NCI-H82 treated with DMSO at 0.1 percent for 48 hours (cell line): ENCODE measurements at regions not wholly inside any gene's neighbourhood (a gene's known extent, or its start where the extent isn't known, plus 50 kb on each side); places are given as distances from the start of the nearest gene placed in this dataset.

Source experiments
- DNase-seq: peaks from one replicate; lab custom pipeline; 2025; ENCODE audit not compliant: unreplicated experiment; lab: John Stamatoyannopoulos, UW

DNA sequence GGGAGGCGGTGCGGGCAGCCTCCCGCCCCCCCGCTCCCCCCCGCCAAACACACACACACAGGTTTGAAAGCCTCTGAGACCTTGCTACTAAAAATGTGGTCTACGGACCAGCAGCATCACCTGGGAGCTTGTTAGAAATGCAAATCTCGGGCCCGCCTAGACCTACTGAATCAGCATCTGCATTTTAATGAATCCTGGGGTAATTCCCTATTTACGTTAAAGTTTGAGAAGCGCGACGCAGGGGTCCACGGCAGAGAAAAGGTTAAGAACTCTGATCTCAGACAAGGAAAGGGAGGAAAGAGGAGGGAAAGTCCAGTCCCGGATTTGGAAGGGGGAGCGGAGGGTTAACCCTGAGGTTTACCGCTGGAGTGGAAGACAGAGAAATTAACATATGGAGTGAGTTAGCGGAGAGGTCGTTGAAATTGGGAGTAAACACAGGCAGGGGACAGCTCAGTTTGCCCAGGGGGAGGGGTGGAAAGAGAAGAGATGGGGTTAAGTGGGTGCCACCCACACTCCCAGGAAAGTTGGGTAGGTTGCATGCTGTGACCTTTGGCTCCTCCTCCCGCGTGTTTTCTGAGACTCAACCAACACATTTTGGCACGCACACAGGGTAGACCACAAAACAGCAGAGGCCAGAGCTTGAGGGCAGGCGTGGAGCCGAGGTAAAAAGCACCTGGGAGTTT lies 483.6 kb downstream of the BCOR start:
- DNase-seq = no peak

DNA sequence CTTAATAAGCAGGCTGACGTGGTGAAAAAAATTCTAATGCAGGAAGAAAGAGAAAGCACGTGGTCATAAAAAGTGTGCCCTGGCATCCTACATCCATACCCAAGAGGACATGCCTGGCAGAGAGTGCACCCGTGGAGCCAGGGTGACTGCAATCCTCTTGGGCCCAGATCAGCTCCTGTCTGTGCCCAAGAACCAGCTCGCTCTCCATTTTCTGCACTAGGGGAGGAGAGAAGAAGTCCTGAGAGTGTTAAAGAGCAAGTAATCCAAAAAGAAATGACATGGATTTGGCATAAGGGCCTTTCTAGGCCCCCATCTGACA lies 483.1 kb downstream of the BCOR start:
- DNase-seq = no peak

DNA sequence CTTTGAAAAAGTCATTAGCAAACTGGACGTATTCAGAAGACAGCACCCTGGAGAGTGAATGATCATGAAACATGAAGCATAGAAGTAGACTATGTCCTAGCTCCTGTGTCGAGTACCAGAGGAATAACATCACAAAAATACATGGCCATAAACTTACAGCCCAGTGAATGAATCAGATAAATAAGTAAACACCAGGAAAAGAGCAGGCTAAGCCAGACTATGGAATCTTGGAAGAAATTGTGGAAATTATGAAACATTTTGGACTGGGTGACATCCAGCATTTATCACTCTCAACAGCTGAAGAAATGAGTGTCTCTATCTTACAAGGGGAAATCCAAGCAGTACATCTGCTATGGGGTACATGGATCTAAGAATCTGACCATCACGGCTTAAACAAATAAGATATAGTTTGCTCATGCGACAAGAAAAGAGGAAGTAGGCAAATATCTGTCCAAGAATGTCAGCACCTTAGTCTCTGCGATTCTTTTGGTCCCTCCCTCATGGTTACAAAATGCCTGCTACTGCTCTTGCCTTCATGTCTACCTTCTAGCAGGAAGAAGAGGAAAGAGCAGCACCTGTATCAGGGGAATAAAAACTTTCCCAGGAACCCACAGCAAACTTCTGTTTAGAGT lies 481.5 kb downstream of the BCOR start:
- DNase-seq = no peak

- no peak for DNase-seq
These were observed 481.0 kb downstream of the BCOR start for GRCh38 chrX:39616731-39617130.

GRCh38 chrX:39618178-39618577 lies 479.6 kb downstream of the BCOR start:
- DNase-seq = no peak

GRCh38 chrX:39619182-39620009 lies 478.4 kb downstream of the BCOR start:
- no peak for DNase-seq

- no peak for DNase-seq
These were observed 473.6 kb downstream of the BCOR start for GRCh38 chrX:39624166-39624565.

DNA sequence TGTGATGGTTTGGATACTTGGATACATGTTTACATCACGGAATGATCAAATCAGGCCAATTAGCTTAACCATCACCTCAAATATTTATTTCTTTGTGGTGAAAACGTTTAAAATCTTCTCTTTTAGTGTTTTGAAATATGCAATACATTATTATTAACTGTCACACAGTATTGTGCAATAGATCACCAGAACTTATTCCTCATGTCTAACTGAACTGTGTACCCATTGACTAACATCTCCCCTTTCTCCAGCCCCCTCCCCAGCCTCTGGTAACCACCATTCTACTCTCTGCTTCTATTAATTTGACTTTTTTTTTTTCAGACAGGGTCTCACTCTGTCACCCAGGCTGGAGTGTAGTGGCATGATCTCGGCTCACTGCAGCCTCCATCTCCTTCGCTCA lies 471.9 kb downstream of the BCOR start:
- no peak for DNase-seq

- DNase-seq = no peak
These were observed 471.0 kb downstream of the BCOR start for GRCh38 chrX:39626749-39627148.

GRCh38 chrX:39627257-39627656 lies 470.5 kb downstream of the BCOR start:
- DNase-seq = peak; percentile 39

- no peak for DNase-seq
These were observed 468.8 kb downstream of the BCOR start for GRCh38 chrX:39629001-39629400.

- DNase-seq = no peak
These were observed 467.4 kb downstream of the BCOR start for GRCh38 chrX:39630344-39630743.

GRCh38 chrX:39631276-39632229 lies 466.2 kb downstream of the BCOR start:
- DNase-seq = no peak

- DNase-seq = no peak
These were observed 464.5 kb downstream of the BCOR start for GRCh38 chrX:39633293-39633692.

DNA sequence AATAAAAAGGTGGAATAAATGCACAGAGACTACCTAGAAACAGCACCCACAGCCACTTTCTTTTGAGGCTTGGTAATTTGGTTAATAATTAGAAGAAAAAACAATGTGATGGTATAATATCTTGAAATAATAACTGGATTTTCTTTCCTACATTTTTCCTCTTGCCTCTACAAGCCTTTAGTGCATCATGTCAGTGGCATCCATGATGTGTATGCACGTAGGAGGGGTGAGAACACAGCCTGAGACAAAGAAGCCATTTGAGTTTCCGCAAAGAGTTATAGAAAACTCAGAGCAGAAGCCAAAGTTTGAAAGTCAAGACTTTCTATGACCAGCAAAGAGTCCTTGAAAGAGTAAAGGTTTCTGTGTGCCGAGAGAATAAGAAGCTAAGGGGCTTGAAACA lies 461.3 kb downstream of the BCOR start:
- DNase-seq = no peak

GRCh38 chrX:39638526-39638925 lies 459.2 kb downstream of the BCOR start:
- DNase-seq = no peak

DNA sequence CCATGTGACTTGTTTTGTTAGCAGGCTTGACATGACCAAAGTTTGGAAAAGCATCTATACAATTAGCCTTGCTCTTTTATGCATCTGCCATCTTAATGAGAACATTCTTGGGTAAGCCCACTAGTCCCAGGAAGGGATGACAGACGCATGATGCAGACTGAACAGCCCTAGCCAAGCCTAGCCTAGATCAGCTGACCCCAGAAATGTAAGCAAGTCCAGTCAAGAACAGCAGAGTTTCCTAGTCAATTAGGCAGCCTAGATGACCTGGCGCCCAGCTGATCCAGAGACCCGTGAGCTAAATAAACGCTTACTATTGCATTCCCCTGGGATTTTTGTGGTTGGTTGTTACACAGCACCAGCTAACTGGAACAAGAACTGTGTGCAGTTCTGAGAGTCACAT lies 457.9 kb downstream of the BCOR start:
- DNase-seq = no peak

DNA sequence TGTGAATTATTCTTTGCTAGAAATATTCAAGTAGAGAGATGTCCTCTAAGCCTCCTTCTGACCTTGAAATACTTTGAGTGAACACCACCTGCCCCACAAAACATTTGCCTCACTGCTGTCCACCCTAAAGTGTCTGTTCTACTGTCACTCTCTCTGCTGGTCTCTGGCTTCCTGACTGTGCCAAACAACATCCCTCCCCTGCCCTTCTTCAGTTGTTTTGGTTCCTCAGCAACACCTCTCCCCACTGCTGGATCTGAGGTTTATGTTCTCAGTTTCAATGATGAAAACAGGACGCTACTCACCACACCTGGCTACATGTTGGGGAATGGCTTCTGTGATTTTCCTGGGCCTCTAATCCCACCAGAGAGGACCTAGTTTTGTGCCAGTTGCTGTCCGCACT lies 456.9 kb downstream of the BCOR start:
- DNase-seq = no peak

DNA sequence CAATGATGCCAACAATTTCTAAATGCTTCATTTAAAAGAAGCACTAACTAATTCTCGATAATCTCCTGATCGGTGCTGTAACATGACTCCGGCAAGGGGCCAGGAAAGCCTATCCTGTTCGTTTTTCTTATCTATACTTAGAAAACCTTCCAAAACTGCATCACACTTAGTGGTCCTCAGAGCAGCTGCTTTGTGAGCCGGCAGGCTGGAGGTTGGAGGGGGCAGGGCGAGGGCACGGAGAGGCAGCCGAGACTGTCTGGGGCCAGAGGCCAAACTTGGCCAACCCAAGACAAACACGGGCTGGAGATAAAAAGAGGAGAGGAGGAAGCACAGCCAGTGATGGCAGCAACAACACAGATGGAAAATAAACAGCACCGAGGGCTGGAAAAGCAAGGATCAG lies 455.7 kb downstream of the BCOR start:
- no peak for DNase-seq

GRCh38 chrX:39643550-39643949 lies 454.2 kb downstream of the BCOR start:
- no peak for DNase-seq

- DNase-seq = no peak
These were observed 452.4 kb downstream of the BCOR start for GRCh38 chrX:39645178-39645895.
